Superior temporal gyrus (tissue), 1 donor: ENCODE measurements at regions not wholly inside any gene's neighbourhood (a gene's known extent, or its start where the extent isn't known, plus 50 kb on each side); places are given as distances from the start of the nearest gene placed in this dataset.
"Not testable (repeated sequence)": the region's sequence is repeated elsewhere in the genome, so short reads cannot be mapped to it uniquely, and the experiment has no call there.

Experiments used
- DNase-seq: peaks from one replicate; pipeline ENCODE4 v3.0.0-alpha.2; 2016; ENCODE audit errors: extremely low spot score

GRCh38 chr1:224535641-224536040 is 80.5 kb upstream of the CNIH3 start:
- DNase-seq: no peak

- no peak for DNase-seq
These were observed 76.1 kb upstream of the CNIH3 start for GRCh38 chr1:224539971-224540370.

- DNase-seq: peak; percentile 17
These were observed 75.6 kb upstream of the CNIH3 start for GRCh38 chr1:224540535-224540934.

- DNase-seq: peak; percentile 26
These were observed 74.9 kb upstream of the CNIH3 start for GRCh38 chr1:224541072-224541790.

GRCh38 chr1:224541901-224542630 is 74.1 kb upstream of the CNIH3 start:
- no peak for DNase-seq

GRCh38 chr1:224542783-224543440 is 73.2 kb upstream of the CNIH3 start:
- DNase-seq: no peak

- DNase-seq: no peak
These were observed 72.7 kb upstream of the CNIH3 start for GRCh38 chr1:224543453-224543852.

GRCh38 chr1:224544346-224545110 is 71.6 kb upstream of the CNIH3 start:
- DNase-seq: no peak

GRCh38 chr1:224545571-224545970 is 70.5 kb upstream of the CNIH3 start:
- no peak for DNase-seq

GRCh38 chr1:224548676-224549075 is 67.4 kb upstream of the CNIH3 start:
- DNase-seq: no peak

GRCh38 chr1:224551189-224551588 is 64.9 kb upstream of the CNIH3 start:
- DNase-seq: not testable (repeated sequence)

GRCh38 chr1:224554056-224554455 is 62.1 kb upstream of the CNIH3 start:
- DNase-seq: no peak

- no peak for DNase-seq
These were observed 61.4 kb upstream of the CNIH3 start for GRCh38 chr1:224554620-224555259.

GRCh38 chr1:224558904-224559303 is 57.2 kb upstream of the CNIH3 start:
- DNase-seq: no peak

GRCh38 chr1:224559981-224560728 is 56.0 kb upstream of the CNIH3 start:
- no peak for DNase-seq

- DNase-seq: not testable (repeated sequence)
These were observed 53.2 kb upstream of the CNIH3 start for GRCh38 chr1:224562881-224563280.

GRCh38 chr1:224563666-224564065 is 52.5 kb upstream of the CNIH3 start:
- DNase-seq: peak; percentile 47

- no peak for DNase-seq
These were observed 51.5 kb upstream of the CNIH3 start for GRCh38 chr1:224564454-224565084.

GRCh38 chr1:224565186-224565585 is 50.9 kb upstream of the CNIH3 start:
- DNase-seq: peak; percentile 58
